DMS79 treated with DMSO at 0.1 percent for 48 hours (cell line): ENCODE measurements at regions not wholly inside any gene's neighbourhood (a gene's known extent, or its start where the extent isn't known, plus 50 kb on each side); places are given as distances from the start of the nearest gene placed in this dataset.
"Not testable (repeated sequence)": the region's sequence is repeated elsewhere in the genome, so short reads cannot be mapped to it uniquely, and the experiment has no call there.

Experiments used
- DNase-seq: peaks from one replicate; lab custom pipeline; 2025; lab: John Stamatoyannopoulos, UW

GRCh38 chr3:162640208-162640607 lies 1143.6 kb downstream of the OTOL1 start:
- DNase-seq: not testable (repeated sequence)

DNA sequence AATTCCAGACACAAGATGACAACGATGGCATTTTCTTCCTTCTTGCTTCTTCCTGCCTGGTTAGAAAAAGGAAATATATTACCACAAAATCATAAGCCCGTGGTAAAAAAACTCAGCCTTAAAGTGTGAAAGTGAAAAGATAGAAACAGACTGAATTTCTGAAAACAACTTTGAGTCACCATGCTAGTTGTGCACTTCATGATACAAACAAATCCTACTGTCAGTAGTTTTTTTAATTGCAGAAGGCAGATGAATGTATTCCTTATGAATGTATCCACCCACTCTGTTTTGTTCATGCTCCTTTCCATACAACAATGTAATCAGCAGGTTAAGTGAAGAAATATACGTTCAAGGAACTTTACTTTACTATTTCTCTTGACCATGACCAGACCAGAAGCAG lies 1144.7 kb downstream of the OTOL1 start:
- no peak for DNase-seq

DNA sequence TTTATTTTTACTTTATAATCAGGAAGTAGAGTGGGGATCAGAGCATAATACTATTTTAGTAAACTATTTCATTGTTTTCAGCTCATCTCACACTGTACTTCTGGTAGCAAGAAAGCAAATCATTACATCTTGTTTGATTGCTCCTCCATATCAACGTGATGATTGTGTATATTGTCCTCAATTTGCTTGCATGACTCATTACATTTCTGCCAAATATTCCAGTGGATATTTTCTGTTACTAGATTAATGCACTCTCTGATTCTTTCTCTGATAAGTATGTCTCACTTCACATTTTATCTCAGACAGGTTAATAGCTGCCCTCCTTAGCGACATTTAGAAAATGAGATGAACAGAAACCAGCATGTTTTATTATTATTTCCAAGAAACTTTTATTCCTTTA lies 1145.3 kb downstream of the OTOL1 start:
- no peak for DNase-seq

GRCh38 chr3:162643245-162643644 lies 1146.6 kb downstream of the OTOL1 start:
- DNase-seq: no peak

GRCh38 chr3:162647321-162647720 lies 1150.7 kb downstream of the OTOL1 start:
- DNase-seq: no peak

- DNase-seq: no peak
These were observed 1161.4 kb downstream of the OTOL1 start for GRCh38 chr3:162658003-162658402.

DNA sequence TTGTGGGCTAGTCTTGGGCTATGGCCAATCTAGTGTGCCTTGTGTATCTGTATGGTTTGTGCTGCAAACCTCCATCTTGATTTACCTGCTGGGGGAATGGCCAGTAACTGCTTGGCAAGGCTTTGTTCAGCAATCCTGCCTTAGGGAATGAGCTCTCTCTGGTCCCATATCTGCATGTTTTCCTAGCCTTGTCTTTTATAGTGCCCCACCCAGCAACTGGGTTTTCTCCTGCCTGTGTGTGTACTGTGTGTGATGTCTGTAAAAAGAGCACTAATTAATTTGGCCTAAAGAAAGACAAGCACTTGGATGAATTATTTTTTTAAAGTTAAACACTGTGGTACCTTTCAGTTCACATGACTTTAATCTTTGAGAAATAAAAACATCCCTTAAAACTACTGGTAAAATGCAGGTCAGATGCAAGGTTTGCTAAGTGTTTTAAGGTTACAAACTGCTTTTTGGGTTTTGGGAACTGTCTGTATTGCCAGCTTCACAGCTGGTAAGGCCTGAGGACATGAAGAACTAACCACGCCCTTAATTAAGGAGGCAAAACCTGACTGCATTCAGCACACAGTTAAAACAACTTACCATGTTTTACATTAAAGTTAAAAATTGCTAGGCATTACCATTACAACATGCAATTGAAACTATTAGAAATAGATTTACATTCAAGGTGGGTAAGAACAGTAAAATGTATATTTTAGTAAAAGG lies 1169.2 kb downstream of the OTOL1 start:
- DNase-seq: no peak

DNA sequence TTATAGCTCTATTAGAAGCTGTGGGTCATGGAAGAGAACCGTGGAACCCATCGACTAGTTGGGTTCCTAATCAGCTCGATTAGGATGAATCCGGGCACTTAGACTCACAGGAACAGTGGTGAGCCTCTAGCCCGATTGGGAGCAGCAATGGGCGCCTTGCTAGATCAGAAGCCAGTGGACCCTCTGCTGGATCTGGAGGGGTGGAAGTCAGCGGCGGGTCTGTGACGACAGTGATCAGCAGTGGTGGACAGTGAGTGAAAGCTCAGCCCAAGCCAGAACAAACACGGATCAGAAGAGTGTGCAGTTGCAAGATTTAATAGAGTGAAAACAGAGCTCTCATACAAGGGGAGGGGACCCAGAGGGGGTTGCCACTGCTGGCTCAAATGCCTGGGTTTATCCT lies 1170.2 kb downstream of the OTOL1 start:
- DNase-seq: no peak

DNA sequence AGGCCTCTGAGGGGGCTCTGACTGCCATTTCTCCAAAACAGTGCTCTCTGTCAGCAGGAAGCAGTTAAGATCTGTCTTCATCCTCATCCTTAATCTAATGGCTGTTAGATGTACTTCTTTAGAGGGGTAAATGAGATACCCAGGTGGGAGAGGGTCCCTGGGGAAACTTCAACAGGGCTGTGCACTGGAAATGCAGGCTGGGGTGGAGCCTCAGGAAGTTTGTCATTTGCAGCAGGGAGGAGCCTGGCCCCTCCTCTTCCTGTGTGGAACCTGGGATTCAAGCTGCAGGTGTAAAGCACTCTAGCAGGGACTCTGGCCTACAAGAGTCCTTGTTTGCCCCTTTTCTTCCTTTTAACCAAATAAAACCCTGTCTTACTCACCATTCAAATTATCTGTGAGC lies 1173.6 kb downstream of the OTOL1 start:
- DNase-seq: no peak

DNA sequence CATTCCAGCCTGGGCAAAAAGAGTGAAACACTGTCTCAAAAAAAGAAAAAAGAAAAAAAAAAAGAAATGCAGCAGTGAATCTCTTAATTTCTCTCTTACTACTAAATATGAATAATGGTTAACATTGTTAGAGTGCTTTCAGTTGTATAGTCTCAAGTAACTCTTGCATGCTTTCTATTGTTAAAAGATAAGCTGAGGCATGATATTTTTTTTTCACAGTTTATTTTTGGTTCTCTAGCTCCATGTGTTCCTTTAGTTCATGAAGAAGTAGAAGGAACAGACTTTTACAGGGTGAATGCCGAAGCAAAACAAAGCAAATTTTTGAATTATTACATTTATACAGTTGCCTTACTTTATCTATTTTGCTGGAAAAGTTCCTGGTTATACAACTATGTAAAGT lies 1180.9 kb downstream of the OTOL1 start:
- DNase-seq: no peak

DNA sequence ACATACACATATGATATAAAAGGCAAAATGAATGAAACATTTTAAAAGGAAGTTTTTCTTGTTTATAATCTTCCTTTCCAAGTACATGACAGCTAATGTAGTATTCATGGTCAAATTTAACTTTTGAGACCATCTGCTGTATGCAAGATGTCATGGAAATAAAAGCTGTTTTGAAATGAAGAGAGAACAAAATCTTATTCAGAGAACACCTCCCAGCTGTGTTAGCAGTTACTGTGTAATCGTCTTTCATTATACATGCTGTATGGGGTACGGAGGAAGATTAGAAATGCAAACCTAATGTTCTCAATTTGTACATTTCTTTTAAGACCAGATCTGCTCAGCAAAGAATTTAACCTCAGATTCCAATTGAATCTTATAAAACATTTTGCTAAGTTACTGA lies 1182.3 kb downstream of the OTOL1 start:
- no peak for DNase-seq

- no peak for DNase-seq
These were observed 1187.7 kb downstream of the OTOL1 start for GRCh38 chr3:162684260-162684659.

DNA sequence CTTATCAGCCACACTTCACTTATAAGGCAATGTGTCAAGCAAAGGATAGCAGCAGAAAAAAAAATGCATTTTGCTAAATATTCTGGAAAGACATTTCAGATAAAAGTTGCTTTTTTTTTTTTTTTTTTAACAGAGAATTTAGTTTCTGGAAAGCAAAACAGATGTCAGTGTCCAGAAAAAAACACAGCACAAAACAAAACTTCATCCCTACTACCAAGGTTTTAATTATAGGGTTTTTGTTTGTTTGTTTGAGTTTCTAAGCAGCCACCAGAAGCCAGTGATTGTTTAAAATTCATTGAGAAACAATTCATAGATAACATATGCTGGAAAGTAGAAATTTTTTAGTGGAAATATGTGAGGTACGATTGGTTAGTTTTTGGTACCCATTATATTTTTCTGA lies 1202.7 kb downstream of the OTOL1 start:
- no peak for DNase-seq

GRCh38 chr3:162701211-162701610 lies 1204.6 kb downstream of the OTOL1 start:
- DNase-seq: no peak

- no peak for DNase-seq
These were observed 1206.3 kb downstream of the OTOL1 start for GRCh38 chr3:162702768-162703385.

DNA sequence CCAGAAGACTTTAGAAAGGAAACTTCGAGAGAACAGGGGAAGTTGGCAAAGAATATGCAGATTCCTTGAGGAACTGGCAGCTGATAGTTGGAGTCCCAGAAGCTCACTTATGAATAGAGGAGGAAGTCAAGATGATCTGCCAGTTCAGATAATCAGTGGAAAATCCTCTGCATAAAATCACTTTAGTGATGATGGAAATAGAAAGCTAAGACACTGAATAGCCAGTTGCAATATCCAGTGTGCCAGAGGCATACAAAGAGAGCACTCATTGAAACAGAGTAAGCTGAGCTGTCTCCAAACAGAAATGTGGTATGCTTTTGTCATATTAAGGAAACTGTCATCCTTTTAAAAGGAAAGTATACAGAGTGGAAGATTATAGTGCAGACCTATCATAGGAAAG lies 1207.6 kb downstream of the OTOL1 start:
- no peak for DNase-seq

- DNase-seq: no peak
These were observed 1208.3 kb downstream of the OTOL1 start for GRCh38 chr3:162704799-162705385.

GRCh38 chr3:162708394-162708793 lies 1211.8 kb downstream of the OTOL1 start:
- DNase-seq: not testable (repeated sequence)

DNA sequence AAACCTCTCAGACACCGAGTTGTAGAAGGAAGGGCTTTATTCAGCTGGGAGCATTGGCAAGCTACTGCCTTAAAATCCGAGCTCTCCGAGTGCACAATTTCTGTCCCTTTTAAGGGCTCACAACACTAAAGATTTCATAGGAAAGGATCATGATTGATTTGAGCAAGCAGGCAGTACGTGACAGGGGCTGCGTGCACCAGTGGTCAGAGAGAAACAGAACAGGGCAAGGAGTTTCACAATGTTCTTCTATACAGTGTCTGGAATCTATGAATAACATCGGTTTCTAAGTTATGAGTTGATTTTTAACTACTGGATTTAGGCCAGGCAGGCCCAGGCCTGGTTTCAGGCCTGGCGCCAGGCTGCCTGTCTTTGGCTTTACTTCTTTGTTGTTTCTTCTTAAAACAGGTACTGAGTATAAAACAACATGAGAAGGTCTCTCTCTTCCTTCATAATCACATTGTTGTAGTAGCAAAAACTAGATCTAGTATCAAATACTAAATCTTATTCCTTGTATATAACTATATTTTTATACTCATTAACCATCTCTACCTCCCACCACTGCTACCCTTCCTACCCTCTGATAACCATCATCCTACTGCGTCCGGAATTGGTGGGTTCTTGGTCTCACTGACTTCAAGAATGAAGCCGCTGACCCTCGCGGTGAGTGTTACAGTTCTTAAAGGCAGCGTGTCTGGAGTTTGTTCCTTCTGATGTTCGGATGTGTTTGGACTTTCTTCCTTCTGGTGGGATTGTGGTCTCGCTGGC lies 1212.5 kb downstream of the OTOL1 start:
- DNase-seq: not testable (repeated sequence)

DNA sequence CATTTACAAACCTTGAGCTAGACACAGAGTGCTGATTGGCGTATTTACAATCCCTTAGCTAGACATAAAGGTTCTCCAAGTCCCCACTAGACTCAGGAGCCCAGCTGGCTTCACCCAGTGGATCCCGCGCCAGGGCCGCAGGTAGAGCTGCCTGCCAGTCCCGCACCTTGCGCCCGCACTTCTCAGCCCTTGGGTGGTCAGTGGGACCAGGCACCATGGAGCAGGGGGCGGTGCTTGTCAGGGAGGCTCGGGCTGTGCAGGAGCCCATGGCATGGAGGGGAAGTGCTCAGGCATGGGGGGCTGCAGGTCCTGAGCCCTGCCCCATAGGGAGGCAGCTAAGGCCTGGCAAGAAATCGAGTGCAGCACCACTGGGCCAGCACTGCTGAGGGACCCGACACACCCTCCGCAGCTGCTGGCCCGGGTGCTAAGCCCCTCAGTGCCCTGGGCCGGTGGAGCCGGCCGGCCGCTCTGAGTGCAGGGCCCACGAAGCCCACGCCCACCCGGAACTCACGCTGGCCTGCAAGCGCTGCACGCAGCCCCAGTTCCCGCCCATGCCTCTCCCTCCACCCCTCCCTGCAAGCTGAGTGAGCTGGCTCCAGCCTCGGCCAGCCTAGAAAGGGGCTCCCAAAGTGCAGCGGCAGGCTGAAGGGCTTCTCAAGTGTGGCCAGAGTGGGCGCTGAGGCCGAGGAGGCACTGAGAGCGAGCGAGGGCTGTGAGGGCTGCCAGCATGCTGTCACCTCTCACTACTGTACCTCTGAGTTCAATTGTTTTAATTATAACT lies 1213.9 kb downstream of the OTOL1 start:
- DNase-seq: no peak

DNA sequence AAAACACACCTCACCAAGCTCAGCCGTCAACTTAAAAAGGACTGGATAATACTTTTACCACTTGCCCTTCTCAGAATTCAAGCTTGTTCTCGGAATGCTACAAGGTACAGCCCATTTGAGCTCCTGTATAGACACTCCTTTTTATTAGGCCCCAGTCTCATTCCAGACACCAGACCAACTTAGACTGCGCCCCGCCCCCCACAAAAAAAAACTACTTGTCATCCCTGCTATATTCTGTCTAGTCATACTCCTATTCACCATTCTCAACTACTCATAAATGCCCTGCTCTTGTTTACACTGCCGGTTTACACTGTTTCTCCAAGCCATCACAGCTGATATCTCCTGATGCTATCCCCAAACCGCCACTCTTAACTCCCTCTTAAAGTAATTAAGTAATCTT lies 1220.5 kb downstream of the OTOL1 start:
- DNase-seq: not testable (repeated sequence)

DNA sequence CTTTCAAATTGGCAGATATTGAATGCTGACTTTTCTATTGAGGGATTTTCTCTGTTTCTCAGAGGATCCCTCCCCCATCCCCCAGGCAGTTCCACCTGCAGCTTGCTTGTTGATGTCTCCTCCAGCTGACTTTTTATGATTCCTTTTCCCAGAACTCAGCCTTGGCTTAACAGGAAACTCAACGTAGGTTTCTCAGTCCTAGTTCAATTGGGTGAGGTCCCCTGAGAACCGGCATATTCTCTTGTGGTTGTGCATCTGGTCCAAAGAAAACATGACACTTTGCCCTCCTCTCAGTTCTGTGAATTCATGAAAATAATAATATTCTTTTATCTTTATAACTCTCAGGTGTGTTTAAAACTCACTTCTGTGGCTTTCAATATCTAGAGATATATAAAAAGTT lies 1222.1 kb downstream of the OTOL1 start:
- no peak for DNase-seq
